Left renal pelvis (tissue), 4 donors: ENCODE measurements at regions not wholly inside any gene's neighbourhood (a gene's known extent, or its start where the extent isn't known, plus 50 kb on each side); places are given as distances from the start of the nearest gene placed in this dataset.

Experiments used
- DNase-seq, 4 donors: peaks; one replicate each; pipeline ENCODE4 v3.0.0-alpha.2; 2013; ENCODE audit warnings: low read depth in 4 of 4, low spot score in 3 of 4

DNA sequence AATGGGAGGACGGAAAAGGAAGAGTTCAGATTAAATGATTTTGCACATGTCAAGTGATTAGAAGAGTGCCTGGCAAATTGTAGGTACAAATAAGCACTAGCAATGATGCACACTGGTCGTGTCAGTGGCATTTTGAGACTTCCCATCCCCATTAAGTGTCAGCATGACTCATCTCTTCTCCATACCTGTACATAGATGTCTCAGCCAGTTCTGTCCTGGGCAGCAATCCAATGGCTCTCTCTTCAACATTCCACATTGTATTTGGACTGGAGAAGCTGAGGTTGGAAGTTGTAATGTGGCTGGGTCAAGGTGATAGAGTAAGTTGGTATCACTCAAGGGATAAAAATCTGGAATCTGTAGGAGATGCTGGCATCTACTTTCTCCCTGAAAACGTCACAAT is 742.7 kb downstream of the VRK1 start:
- no peak for DNase-seq

DNA sequence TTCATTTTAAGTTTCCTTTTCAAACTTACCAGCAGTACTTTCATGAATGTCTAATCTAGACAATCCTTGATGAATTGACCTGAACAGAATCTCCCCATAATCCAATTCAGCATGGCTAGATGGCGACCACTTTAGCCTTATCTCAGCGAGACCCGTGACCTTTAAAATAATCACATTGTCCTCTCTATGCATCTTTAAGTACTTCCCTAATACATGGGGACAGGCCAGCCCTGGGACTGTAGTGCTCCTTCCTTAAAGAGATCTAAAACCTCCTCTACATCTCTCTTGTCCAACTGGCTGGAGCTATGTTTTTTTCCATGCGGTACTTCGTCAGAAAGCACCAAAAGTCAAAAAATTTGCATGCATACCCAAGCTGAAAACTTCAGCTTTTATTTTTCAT is 746.0 kb downstream of the VRK1 start:
- DNase-seq: no peak

DNA sequence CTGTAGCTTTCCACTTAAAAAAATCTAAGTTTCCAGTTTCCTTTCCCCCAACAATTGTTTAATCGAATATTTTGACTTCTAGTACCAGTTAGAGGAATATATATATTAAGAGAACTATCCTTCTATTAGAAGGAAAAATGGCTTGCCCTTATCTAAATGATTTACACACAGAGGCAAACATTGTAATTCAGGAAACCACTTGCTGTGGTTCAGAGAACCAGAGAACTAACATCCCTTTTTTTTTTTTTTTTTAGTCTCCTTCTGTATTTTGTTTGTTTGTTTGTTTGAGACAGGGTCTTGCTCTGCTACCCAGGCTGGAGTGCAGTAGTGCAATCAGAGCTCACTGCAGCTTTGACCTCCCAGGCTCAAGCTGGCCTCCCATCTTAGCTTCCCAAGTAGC is 746.6 kb downstream of the VRK1 start:
- DNase-seq: no peak

DNA sequence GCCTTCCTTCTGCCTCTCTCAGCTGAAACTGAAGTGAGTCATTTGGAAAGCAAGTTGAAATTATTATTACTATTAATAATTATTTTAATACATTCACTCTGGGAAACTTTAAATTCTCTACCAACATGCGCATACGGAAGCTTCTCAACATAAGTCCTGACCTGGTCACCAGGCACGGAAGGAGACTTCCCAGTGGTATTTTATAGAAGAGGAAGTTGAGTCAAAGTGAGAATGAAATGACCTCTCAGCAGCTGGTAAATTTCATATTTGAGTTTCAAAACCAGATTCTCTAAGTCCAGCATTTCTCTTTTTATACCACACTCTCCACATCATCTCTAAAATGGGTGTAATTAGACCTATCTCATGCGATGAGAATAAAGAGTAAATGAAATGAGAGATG is 747.4 kb downstream of the VRK1 start:
- no peak for DNase-seq

DNA sequence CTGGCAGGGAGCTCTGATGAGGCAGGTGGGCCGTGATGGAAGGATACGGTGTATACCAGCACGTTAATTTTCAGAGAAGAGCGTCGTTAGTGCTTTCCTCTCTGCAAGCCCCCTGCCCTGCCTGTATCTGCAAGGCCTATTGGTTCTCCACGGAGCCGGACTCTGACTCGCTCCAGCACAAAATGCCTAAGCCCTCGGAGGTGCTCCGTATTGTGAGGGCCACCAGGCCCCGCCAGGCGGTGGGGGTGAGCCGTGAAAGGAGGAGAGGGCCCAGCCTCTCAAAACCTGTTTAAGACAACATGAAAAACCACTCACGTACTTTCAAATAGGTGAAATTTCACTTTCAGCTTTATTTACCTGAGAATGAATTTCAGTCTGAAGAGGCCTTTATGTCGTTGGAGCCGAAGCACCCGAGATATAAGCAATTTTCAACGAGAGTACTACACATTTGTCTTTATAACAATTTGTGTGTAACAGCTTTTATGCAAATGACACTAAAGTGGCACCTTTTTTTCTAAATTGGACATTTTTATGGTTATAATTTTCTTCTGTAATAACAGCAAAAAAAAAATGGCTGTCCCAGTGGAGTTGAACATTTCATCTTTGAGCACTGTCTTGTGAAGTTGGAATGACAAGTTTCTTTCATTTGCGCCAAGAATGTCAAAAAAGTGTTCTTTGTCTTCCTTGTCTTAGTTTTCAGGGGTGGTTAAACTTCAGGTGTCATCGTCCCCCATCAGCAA is 749.5 kb downstream of the VRK1 start:
- no peak for DNase-seq

DNA sequence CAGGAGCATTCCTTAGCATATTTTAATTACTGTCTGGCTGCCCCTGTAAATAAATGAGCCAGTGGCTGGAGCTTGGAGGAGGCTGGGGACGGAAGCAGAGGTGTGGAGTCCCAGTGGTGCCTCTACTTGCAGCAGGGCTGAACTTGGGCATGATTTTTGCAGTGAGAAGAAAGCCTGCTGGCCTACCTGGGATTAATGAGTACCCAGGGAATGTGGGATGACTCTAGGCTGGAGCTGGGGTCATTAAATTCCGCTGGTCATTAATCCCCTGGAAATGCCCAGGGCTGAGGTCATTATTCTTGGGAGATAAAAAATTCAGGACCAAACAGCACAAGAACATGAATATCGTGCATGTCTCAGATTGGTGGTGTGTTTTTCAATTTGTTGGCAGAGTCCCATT is 753.3 kb downstream of the VRK1 start:
- no peak for DNase-seq

DNA sequence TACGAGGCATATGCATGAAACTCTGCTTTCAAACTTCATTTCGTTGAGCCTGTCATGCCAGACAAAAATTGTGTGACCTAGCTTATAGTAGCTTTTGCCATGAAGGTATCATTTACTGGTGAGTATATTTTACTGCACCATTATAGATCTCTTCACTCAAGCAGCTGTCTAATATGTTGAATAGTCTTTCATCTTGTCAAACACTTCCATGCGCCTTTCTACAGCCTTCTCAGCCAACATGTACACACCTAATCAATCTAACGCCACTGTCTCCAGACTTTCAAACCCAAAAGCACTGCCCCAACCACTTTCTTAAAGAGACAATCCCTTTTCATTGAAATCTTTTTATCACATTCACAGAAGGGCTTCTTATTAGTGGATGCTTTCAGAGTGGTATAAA is 757.4 kb downstream of the VRK1 start:
- no peak for DNase-seq

DNA sequence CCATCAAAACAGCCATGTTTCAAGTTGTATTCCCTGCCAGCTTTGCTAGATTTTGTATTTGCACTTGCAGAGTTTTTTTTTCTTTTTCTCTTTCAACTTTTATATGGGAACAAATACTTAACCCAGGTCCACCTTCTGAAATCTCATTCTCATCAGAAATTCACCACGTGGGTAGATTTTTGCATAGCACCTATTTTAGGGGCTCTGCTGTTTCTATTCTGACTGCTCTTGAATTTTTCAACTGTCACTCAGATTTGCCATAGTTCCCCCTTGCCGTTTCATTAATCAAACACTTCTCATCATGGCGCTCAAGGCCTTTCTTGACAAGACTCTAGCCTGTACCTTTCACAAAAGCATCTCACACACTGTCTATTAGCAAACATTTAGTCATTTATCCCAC is 767.2 kb downstream of the VRK1 start:
- no peak for DNase-seq

DNA sequence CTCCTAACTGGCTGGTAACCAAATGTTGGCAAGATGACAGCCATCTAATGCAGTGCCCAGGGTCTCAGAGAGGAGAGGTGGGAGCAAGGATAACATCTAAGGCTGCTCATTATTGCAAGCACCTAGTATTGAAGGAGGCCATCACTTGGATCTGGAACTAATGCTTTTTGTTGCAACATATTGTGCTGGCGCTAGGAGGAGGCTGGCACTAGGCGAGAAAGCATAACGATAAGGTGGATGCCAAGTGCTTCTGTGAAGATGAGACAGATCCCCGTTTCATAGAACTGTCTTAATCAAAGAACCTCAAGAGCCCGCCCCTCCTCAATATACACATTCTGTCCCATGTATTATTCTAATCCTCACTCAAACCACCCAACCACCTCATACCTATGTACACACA is 774.0 kb downstream of the VRK1 start:
- no peak for DNase-seq

DNA sequence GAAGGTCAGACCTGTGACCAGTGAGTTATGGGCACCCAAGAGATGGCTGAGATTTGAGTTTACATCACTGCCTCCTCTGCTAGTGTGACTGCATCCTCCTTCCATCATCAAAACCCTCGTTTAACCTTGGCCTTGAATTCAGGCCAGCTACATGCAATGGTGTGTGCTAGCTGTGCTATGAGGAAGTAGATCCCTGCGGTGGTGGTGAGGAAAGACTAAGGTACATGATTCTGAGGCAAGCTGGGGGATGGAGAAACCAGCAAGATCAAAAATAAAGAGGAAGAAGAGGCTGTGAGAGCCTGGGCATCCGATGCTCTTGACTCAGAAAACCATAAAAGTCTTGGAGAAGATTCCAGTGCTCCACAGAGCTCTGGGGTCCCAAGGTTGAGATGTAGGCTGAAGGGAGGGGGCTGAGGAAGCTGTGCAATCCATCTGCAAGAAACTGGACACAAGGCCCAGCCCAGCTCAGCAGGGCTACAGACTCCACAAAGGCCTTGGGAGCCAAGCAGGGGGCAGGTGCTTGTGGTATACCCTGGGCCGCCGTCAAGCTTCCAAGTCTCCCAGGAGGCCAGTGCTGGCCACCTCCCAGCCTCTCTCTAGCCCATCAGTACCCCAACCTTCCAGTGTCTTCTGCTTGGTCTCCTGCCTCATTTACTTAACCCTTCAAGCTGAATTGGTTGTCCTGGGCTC is 774.8 kb downstream of the VRK1 start:
- no peak for DNase-seq

DNA sequence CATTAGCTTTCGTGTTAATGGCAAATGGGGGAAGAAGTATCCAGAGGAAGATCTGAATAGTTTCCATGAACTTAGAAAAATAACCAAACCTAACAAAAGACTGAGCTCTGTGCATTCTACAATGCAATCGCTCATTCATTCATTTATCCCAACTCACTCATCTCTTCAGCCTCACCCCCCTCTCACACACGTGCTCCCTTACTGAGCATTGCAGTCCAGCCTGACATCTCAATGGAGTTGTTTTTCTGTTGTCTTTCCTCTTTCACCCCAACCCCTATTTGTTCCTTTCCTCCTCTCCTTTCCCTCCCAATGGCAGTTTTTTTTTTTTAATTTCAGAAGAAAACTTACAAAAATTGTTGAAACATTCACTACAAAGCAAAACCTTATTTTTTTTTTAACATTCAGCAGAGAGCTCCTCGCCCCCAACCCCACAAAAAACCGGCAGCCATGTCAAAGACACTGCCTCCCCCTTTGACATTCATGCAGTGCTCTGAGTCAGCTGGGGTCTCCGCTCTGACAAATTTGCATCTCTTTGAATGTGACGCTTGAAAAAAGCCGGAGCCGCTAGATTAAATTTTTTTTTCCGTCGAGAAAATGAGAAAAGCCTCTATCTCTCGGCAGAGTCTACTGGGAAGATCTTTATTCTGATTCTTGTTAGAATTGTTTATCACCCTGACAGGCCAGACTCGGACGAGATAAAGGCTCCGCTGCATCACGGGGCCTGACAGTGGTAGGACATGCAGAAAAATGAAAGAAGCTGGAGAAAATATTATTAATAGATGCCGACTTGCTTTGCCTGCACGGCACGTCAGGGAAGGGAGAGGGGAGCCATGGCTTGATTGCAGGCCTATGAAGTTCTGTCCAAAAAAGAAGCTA is 775.6 kb downstream of the VRK1 start:
- no peak for DNase-seq

DNA sequence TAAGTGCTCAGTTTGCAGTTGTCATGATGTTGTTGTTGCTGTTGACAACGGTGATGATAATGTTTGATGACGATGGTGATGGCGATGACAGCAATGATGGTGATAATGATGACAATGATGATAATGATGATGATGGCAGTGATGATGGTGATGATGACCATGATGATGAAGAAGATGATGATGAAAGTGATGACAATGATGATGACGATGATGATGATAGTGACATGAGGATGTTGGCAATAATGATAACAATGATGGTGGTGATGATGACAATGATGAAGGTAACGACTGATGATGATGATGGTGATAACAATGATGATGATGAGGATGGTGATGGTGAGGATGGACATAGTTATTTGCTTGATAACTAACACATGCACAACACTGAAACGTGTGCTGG is 778.5 kb downstream of the VRK1 start:
- DNase-seq: no peak

DNA sequence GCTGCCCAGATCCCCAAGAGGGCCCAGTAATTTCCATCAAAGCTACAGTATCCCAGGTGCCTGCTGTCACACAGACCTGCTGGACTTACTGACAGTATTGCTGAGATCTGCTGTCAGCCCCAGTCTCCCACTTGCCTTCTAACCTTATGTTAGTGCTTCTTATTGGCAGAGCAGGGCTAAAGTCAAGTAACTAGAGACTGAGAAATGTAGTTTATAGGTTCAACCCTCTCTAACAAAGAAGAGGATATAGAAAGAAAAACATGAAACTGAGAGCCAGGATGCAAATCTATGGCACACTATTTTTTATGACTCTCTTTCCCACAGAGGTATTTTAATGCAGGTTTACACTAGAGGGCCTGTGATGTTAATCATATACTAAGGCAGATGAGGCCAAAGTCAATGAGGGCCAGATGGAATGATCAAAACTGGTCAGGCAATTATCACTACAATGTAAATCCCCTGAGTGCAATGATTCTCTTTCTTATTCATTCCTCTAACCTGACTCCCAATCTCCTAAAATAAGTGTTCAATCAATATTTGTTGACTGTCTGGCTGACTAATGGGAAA is 781.9 kb downstream of the VRK1 start:
- no peak for DNase-seq

DNA sequence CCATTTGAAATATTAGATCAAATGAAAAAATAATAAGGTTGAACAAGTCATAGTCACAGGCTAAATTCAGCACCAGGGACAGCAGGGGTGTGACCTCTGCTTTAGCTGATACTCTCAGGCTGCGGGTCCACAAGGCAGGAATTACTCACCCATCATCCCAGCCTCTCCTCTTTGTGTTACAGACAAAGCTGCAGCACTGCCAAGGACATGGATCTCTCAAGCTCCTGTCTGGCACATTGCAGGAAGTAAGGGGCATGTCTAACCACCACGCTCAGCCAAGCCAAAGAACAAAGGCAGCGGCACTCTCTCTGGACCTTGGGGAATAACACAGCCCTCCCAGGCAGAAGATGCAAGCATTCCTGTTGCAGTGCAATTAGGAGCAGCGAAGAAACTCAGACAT is 783.8 kb downstream of the VRK1 start:
- DNase-seq: peak in 3 of 4 donors; percentile 10 to 25 (median 18)

DNA sequence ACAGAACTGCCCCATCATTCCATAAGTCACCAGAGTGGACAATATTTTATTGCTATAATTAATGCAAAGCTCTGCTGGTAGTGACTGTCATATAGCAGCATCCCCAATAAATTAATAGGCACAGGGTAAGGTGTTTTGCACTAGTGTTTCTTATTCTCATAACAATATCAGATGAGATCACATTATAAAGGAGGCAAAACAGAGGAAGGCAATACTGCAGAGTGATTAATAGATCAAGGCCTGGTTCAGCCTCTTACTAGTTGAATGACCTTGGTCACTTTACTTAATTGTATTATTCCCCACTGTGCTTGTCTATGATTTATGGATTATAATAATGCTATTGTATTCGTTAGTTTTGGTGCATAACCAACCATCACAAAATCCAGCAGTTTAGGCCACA is 784.8 kb downstream of the VRK1 start:
- no peak for DNase-seq

DNA sequence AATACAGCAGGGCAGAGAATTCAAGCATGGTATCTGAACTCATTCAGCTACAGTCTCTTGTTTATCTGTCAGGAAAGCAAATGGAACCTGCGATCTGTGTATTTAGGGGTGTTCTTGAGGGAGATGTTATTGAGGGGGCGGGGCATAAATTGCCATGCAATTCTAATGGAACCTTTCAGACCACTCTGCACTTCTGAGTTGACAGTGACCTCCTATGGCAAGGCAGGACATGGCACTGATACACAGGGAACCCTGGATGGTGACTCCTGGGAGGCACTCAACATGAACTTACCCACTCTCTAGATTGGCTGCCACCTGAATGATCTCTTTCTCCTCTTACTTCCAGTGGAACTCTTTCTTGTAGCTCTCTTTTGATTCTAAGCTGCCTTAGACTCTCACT is 787.3 kb downstream of the VRK1 start:
- no peak for DNase-seq

DNA sequence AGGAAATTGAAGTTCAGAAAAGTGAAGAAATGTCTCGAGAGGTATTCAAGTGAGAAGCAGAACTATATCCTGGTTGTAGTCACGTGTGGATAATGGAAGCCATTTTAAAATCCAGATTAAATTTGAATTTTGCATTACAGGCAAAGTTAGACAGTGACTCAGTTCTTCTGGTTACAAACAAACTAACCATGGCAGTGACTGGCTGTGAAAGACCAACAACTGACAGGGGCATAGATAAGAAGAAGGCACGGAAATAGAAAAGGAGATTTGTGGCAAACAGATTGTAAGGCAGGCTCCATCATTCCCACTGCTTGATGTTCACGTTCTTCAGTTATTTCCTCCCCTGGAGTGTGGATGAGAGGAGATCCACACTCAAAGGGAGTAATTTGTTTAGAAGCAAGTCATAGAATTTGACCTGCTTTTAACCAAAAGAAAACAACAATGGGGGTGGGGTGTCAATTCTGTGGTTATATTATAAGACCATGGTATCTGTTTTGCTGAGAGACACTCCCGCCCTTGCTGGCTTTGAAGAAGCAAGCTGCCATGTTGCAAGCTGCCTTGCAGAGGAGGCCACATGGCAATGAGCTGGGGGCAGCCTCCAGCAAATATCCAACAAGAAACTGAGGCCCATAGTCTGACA is 795.3 kb downstream of the VRK1 start:
- DNase-seq: no peak

DNA sequence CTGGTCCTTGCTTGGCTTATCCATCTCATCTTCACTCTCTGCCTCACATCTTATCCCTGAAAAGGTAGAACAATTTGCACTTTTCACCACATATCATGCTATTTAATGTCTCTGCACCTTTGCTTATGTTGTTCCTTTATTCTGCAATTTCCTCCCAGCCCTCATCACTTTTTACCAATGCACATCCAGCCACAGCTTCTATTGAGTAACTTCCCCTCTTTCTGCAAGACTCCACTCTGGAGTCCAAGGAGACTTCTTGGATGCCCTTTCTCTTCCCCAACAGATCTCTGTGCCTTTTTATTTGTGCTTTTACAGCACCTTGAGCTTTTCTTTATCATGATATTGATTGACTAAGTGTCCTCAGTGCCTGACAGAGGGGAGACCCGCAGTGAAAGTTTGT is 797.1 kb downstream of the VRK1 start:
- DNase-seq: no peak

DNA sequence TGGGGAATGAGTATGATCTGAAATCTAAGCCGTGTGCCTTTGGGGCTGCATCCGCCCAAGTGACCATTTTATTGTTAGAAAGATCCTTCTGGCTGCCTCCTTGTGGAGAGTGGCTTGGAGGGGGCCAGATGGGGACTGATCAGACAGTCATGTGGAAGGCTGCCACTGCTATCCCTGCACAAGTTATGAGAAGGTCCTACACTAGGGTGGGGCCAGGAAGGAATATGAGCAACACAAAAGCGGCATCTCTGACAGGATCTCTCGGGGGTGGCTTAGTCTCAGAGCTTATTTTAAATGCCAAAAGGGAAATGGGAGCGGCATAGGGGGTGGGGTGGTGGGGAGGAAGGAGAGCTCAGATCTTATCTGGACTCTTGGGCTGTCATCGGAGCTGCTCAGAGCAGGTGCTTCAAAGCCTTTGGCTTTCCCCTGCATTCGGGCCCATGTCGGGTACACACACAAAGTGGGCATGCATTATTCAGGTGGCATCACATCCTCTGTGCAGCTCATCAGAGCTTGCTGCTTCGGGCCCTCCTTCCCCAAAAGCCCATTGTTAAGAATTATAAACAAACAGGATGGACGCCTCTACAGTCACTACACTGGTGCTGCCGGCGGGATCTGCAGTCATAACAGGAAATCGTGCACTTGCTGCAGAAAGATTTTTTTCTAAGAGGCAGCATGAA is 805.4 kb downstream of the VRK1 start:
- DNase-seq: no peak

DNA sequence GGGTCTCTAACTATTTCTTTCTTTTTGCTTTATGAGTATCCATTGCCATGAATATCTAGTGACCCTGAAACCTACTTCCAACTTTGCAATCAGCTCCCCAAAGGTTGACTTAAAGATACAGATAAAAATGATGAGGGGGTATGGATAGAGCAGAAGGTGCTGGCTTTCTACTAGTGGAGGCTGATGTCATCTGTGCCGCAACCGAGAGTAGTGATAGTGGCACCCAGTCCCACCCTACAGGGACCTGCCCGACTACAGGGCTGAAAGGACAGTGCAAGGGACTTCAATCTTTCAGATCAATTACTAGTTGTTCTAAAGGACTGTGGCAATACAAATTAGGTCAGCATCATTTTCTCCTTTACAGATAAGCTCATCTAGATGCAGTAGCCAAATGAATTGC is 806.0 kb downstream of the VRK1 start:
- DNase-seq: no peak
